ENCODE measurements at regions not wholly inside any gene's neighbourhood (a gene's known extent, or its start where the extent isn't known, plus 50 kb on each side); places are given as distances from the start of the nearest gene placed in this dataset.

DNA sequence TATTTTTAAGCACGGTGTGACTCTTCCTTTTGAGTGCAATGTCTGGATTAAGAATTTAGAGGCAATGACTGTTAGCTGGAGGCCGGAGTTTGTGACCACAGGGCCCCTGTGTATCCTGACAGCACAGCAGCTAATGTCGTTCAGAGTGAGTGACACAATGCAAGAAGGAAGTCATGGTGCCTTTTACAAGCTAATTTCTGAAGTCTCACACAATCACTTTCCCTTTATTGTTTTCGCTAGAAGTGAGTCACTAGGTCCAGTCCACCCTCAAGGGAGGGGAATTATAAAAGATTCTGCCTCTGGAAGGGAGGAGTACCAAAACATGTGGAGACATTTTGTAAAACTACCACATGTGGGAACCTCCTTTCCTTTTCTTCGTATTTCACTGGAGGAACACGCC is 185.5 kb upstream of the FGF10 start:
- H3K27ac ChIP-seq (ENCODE audit: low read depth, low read length): no peak overlapping the region
- no peaks in the 10 kb centered on the region for H3K4me1 ChIP-seq (ENCODE audit: control insufficient read depth in 3 of 3, insufficient read depth in 3 of 3, low read length in 3 of 3)
- H3K9ac ChIP-seq (ENCODE audit: low read depth in 1 of 3, low read length in 3 of 3): no peak overlapping the region
- no peaks in the 10 kb centered on the region for H3K9me3 ChIP-seq (ENCODE audit: control insufficient read depth in 3 of 3, low read length in 3 of 3)
- no peak overlapping the region for H3K4me3 ChIP-seq (ENCODE audit: low read length in 3 of 3)
- no peaks in the 10 kb centered on the region for H3K36me3 ChIP-seq (ENCODE audit: control insufficient read depth in 3 of 3, insufficient read depth in 3 of 3, low read length in 3 of 3)
- H3K27me3 ChIP-seq (ENCODE audit: control insufficient read depth in 3 of 3, insufficient read depth in 3 of 3, low read length in 3 of 3): no peaks in the 10 kb centered on the region

DNA sequence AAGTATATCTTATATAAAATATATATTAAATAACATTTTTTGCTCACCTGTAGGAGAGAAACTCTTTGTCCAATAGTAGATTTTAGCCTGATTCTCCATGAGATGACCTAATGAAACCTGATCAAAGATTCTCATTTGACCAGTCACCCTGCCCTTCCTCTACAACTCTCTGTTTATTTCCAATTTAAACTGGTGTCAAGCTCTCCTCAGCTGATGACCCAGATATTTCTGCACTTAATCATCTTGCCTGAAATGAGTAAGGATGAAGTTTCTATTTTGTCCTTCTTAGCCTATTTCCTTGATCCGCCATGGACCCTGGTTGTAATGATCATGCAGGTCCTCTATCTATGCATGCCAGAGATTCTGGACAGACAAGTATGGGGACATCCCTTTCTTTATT is 179.3 kb upstream of the FGF10 start:
- Histone ChIP-seq H3K9me3 (ENCODE audit: control insufficient read depth in 3 of 3, low read length in 3 of 3) (no peaks in the 10 kb centered on the region), H3K4me1 (ENCODE audit: control insufficient read depth in 3 of 3, insufficient read depth in 3 of 3, low read length in 3 of 3) (peaks cover 0 to 6% (median 3%) of the 10 kb centered on the region in 3 donors)

DNA sequence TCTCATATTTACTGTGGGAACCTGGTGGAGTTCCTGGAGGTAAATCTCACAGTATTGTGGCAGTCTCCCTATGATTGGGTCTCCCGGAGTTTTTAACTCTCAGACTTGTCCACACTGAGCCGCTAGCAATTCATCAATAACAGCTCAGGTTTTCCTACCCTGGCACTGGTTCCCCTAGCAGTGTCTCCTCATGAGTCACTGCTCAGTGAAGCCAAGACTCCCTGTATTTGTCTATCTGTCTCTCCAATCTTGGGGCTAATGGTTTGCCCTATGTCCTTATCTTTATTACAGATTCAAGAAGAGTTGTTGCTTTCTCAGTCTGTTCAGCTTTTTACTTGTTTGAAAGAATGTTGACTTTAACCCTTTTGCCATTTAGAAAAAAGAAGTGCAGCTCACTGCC is 176.7 kb upstream of the FGF10 start:
- Histone ChIP-seq H3K36me3 (ENCODE audit: control insufficient read depth in 3 of 3, insufficient read depth in 3 of 3, low read length in 3 of 3) (no peaks in the 10 kb centered on the region), H3K9ac (ENCODE audit: low read depth in 1 of 3, low read length in 3 of 3) (no peak overlapping the region), H3K4me3 (ENCODE audit: low read length in 3 of 3) (no peak overlapping the region), H3K27me3 (ENCODE audit: control insufficient read depth in 3 of 3, insufficient read depth in 3 of 3, low read length in 3 of 3) (no peaks in the 10 kb centered on the region), H3K9me3 (ENCODE audit: control insufficient read depth in 3 of 3, low read length in 3 of 3) (no peaks in the 10 kb centered on the region), H3K27ac (ENCODE audit: low read depth, low read length) (peak overlapping the region; percentile 31), H3K4me1 (ENCODE audit: control insufficient read depth in 3 of 3, insufficient read depth in 3 of 3, low read length in 3 of 3) (peaks cover 0 to 6% (median 3%) of the 10 kb centered on the region in 3 donors)

More for the DNA sequence above, 179.3 kb upstream of the FGF10 start:
- Histone ChIP-seq H3K27ac (ENCODE audit: low read depth, low read length) (peak overlapping the region; percentile 65), H3K36me3 (ENCODE audit: control insufficient read depth in 3 of 3, insufficient read depth in 3 of 3, low read length in 3 of 3) (no peaks in the 10 kb centered on the region), H3K4me3 (ENCODE audit: low read length in 3 of 3) (no peak overlapping the region), H3K9ac (ENCODE audit: low read depth in 1 of 3, low read length in 3 of 3) (no peak overlapping the region), H3K27me3 (ENCODE audit: control insufficient read depth in 3 of 3, insufficient read depth in 3 of 3, low read length in 3 of 3) (no peaks in the 10 kb centered on the region)

DNA sequence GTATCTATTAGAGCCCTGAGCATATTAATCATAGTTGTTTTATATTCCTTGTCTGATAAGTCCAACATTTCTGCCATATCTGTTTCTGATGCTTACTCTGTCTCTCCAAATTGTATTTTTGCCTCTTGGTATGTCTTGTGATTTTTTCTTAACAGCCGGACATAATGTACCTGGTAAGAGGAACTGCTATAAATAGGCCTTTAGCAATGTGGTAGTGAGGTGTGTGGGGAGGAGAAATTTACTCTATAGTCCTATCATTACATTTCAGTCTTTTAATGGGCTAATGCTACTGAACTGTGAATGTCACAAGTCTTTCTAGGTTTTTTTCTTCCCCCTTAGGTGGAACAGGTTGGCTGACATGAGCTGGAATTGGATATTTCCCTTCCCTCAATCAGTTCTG is 176.1 kb upstream of the FGF10 start:
- Histone ChIP-seq H3K9ac (ENCODE audit: low read depth in 1 of 3, low read length in 3 of 3) (no peak overlapping the region), H3K27me3 (ENCODE audit: control insufficient read depth in 3 of 3, insufficient read depth in 3 of 3, low read length in 3 of 3) (no peaks in the 10 kb centered on the region), H3K36me3 (ENCODE audit: control insufficient read depth in 3 of 3, insufficient read depth in 3 of 3, low read length in 3 of 3) (no peaks in the 10 kb centered on the region), H3K9me3 (ENCODE audit: control insufficient read depth in 3 of 3, low read length in 3 of 3) (no peaks in the 10 kb centered on the region), H3K4me1 (ENCODE audit: control insufficient read depth in 3 of 3, insufficient read depth in 3 of 3, low read length in 3 of 3) (peaks cover 0 to 6% (median 3%) of the 10 kb centered on the region in 3 donors), H3K27ac (ENCODE audit: low read depth, low read length) (peak overlapping the region; percentile 31), H3K4me3 (ENCODE audit: low read length in 3 of 3) (no peak overlapping the region)

DNA sequence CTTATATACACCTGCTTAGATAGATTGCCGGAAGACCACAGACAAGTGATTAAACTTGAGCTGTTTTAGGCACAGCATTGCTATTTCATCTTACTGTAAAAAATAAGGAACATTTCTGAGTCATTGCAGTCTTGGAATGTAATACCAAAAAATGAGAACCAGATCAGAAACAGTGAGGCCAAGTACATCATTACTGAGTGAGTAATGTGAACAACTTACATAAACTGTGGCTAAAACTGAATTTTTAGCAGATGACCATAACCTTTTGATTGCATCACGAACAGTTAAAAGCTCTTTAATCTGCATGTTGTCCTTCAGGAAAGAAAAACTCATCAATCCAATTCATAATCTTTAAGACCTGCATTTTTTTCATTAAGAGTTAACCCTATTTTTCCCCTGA is 157.1 kb upstream of the FGF10 start:
- Histone ChIP-seq H3K9me3 (ENCODE audit: control insufficient read depth in 3 of 3, low read length in 3 of 3) (no peaks in the 10 kb centered on the region), H3K27me3 (ENCODE audit: control insufficient read depth in 3 of 3, insufficient read depth in 3 of 3, low read length in 3 of 3) (no peaks in the 10 kb centered on the region), H3K36me3 (ENCODE audit: control insufficient read depth in 3 of 3, insufficient read depth in 3 of 3, low read length in 3 of 3) (no peaks in the 10 kb centered on the region), H3K4me1 (ENCODE audit: control insufficient read depth in 3 of 3, insufficient read depth in 3 of 3, low read length in 3 of 3) (no peaks in the 10 kb centered on the region), H3K27ac (ENCODE audit: low read depth, low read length) (no peak overlapping the region), H3K4me3 (ENCODE audit: low read length in 3 of 3) (no peak overlapping the region), H3K9ac (ENCODE audit: low read depth in 1 of 3, low read length in 3 of 3) (no peak overlapping the region)

DNA sequence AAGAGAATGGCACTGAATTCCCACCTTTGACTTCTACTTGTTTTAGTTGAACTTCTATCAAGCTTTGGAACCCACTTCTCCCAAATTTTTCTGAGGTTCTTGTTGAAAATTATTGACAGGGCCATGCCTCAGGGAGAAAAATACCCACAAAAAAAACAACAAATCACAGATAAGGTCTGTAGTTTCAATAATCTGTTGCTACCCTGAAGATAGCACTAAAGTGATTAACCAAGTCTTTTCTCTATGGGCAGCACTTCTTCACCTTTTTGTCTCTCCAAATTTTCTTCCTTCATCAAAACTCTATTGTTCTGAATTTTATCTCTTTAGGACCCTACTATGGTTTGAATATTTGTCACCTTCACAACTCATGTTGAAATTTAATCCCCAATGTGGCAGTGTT is 154.3 kb upstream of the FGF10 start:
- Histone ChIP-seq H3K4me3 (ENCODE audit: low read length in 3 of 3) (no peak overlapping the region), H3K4me1 (ENCODE audit: control insufficient read depth in 3 of 3, insufficient read depth in 3 of 3, low read length in 3 of 3) (peaks cover 8 to 12% (median 11%) of the 10 kb centered on the region in 3 donors), H3K27me3 (ENCODE audit: control insufficient read depth in 3 of 3, insufficient read depth in 3 of 3, low read length in 3 of 3) (no peaks in the 10 kb centered on the region), H3K36me3 (ENCODE audit: control insufficient read depth in 3 of 3, insufficient read depth in 3 of 3, low read length in 3 of 3) (no peaks in the 10 kb centered on the region), H3K27ac (ENCODE audit: low read depth, low read length) (no peak overlapping the region), H3K9me3 (ENCODE audit: control insufficient read depth in 3 of 3, low read length in 3 of 3) (no peaks in the 10 kb centered on the region), H3K9ac (ENCODE audit: low read depth in 1 of 3, low read length in 3 of 3) (no peak overlapping the region)

DNA sequence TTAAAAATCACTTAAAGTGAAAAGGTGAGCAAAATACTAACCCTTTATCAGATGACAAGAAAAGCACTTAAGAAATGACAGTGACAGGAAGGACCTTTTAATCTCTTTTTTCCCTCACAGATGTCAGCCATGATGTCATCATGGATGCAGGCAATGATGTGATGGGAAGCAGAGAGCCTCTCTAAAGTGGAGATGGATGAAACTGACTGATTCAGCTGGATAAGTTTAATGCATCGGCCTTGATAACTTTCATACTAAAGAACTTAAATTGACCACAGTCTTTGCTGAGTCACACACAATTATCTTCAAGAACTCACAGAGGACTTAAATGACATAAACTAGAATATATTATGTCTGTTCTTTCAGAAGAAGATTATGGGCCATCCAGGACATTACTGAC is 153.2 kb upstream of the FGF10 start:
- H3K27me3 ChIP-seq (ENCODE audit: control insufficient read depth in 3 of 3, insufficient read depth in 3 of 3, low read length in 3 of 3): no peaks in the 10 kb centered on the region
- peaks cover 8 to 14% (median 12%) of the 10 kb centered on the region in 3 donors for H3K4me1 ChIP-seq (ENCODE audit: control insufficient read depth in 3 of 3, insufficient read depth in 3 of 3, low read length in 3 of 3)
- no peak overlapping the region for H3K4me3 ChIP-seq (ENCODE audit: low read length in 3 of 3)
- no peaks in the 10 kb centered on the region for H3K9me3 ChIP-seq (ENCODE audit: control insufficient read depth in 3 of 3, low read length in 3 of 3)
- H3K9ac ChIP-seq (ENCODE audit: low read depth in 1 of 3, low read length in 3 of 3): no peak overlapping the region
- H3K27ac ChIP-seq (ENCODE audit: low read depth, low read length): no peak overlapping the region
- no peaks in the 10 kb centered on the region for H3K36me3 ChIP-seq (ENCODE audit: control insufficient read depth in 3 of 3, insufficient read depth in 3 of 3, low read length in 3 of 3)

DNA sequence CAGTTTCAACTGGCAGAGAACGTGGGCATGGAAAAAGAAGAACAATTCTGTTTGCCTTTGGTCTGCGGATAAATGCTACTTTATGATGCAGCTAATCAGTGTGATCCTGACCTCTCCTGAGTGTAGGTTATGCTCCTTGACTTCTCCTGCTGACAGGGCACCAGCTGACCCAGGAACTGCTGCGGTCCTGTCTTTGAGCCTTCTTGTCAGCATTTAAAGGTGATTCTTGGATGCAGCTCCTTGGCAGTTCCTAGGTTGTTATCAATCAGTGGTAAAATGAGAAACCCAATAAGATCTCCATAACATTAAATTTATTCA is 150.3 kb upstream of the FGF10 start:
- no peaks in the 10 kb centered on the region for H3K9me3 ChIP-seq (ENCODE audit: control insufficient read depth in 3 of 3, low read length in 3 of 3)
- H3K27me3 ChIP-seq (ENCODE audit: control insufficient read depth in 3 of 3, insufficient read depth in 3 of 3, low read length in 3 of 3): no peaks in the 10 kb centered on the region
- peak overlapping the region; percentile 86 for H3K27ac ChIP-seq (ENCODE audit: low read depth, low read length)
- peaks cover 8 to 14% (median 12%) of the 10 kb centered on the region in 3 donors for H3K4me1 ChIP-seq (ENCODE audit: control insufficient read depth in 3 of 3, insufficient read depth in 3 of 3, low read length in 3 of 3)
- peak overlapping the region in 2 of 3 donors; percentile 42 to 61 for H3K9ac ChIP-seq (ENCODE audit: low read depth in 1 of 3, low read length in 3 of 3)
- no peaks in the 10 kb centered on the region for H3K36me3 ChIP-seq (ENCODE audit: control insufficient read depth in 3 of 3, insufficient read depth in 3 of 3, low read length in 3 of 3)
- peak overlapping the region in 2 of 3 donors; percentile 6 to 63 for H3K4me3 ChIP-seq (ENCODE audit: low read length in 3 of 3)

DNA sequence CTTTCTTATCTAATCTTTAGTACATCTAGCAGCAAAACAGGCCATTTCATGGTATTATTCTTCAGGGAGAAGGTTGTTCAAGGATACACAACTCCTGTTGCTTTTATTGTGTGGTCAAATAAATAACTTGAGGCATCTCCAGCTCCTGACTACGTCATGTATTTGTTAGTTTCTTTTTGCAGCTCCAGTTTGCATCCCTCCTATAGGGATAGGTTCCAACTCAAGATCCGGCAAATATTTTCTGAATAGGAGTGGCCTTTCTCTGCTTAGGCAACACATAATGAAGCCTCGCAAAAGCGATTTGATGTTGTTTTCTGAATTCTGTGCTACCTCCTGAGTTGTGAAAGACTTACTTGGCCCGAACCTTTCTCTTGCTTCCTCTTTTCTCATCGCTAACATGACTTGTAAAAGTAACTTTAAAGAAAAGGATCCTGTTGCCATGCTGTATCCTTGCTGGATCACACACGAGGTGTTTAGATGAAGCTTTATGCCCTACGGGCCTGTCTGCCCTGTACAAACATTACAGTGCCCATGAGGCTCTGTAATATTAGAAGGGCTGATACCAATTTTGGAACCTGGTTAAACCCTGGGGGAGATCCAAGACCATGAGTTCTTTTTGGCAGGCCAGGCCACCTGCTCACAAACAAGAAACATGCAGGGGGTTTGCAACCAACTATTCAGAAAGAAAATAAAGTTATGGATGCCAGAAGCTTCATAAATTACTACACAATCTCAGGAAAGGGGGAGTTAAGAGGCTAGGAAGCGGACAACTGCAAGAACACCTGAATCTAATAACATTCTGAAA is 149.8 kb upstream of the FGF10 start:
- Histone ChIP-seq H3K9me3 (ENCODE audit: control insufficient read depth in 3 of 3, low read length in 3 of 3) (no peaks in the 10 kb centered on the region), H3K4me3 (ENCODE audit: low read length in 3 of 3) (peak overlapping the region; percentile 6 to 63 (median 25)), H3K4me1 (ENCODE audit: control insufficient read depth in 3 of 3, insufficient read depth in 3 of 3, low read length in 3 of 3) (peaks cover 8 to 14% (median 12%) of the 10 kb centered on the region in 3 donors), H3K36me3 (ENCODE audit: control insufficient read depth in 3 of 3, insufficient read depth in 3 of 3, low read length in 3 of 3) (no peaks in the 10 kb centered on the region), H3K9ac (ENCODE audit: low read depth in 1 of 3, low read length in 3 of 3) (peak overlapping the region in 2 of 3 donors; percentile 42 to 61), H3K27me3 (ENCODE audit: control insufficient read depth in 3 of 3, insufficient read depth in 3 of 3, low read length in 3 of 3) (no peaks in the 10 kb centered on the region), H3K27ac (ENCODE audit: low read depth, low read length) (peak overlapping the region; percentile 86)

DNA sequence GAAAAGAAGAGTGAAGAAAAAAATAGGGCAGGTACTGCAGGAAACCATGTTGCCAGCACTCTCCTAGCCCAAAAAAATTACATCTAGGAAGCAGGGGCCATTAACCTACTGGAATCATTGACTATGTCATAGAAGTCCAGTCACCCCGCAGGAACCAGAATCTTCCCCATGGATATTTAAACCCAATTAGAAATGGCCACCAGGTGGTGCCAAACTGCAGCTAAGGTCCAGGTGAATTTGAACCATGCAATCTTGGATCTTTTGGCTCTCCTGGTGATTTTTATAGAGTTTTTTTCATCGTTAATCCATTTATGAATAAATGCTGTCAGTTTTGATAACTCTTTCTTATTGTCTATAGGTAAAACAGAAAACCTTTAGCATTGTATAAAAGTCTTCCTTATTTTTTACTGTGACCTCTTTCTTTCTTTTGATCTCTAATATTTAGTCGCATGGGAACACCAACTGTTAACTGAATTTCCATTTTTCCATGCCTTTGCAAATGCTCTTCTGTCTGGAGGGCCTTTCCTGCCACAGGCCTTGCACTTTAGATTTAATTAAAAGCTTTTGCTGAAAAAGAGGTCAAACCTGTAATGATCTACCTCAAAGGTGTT is 147.5 kb upstream of the FGF10 start:
- Histone ChIP-seq H3K4me1 (ENCODE audit: control insufficient read depth in 3 of 3, insufficient read depth in 3 of 3, low read length in 3 of 3) (peaks cover 8 to 14% (median 12%) of the 10 kb centered on the region in 3 donors), H3K9ac (ENCODE audit: low read depth in 1 of 3, low read length in 3 of 3) (no peak overlapping the region), H3K9me3 (ENCODE audit: control insufficient read depth in 3 of 3, low read length in 3 of 3) (no peaks in the 10 kb centered on the region), H3K27me3 (ENCODE audit: control insufficient read depth in 3 of 3, insufficient read depth in 3 of 3, low read length in 3 of 3) (no peaks in the 10 kb centered on the region), H3K36me3 (ENCODE audit: control insufficient read depth in 3 of 3, insufficient read depth in 3 of 3, low read length in 3 of 3) (no peaks in the 10 kb centered on the region), H3K4me3 (ENCODE audit: low read length in 3 of 3) (no peak overlapping the region), H3K27ac (ENCODE audit: low read depth, low read length) (no peak overlapping the region)

Measured in skeletal muscle tissue (tissue), 3 donors.